ENCODE measurements at regions not wholly inside any gene's neighbourhood (a gene's known extent, or its start where the extent isn't known, plus 50 kb on each side); places are given as distances from the start of the nearest gene placed in this dataset.

DNA sequence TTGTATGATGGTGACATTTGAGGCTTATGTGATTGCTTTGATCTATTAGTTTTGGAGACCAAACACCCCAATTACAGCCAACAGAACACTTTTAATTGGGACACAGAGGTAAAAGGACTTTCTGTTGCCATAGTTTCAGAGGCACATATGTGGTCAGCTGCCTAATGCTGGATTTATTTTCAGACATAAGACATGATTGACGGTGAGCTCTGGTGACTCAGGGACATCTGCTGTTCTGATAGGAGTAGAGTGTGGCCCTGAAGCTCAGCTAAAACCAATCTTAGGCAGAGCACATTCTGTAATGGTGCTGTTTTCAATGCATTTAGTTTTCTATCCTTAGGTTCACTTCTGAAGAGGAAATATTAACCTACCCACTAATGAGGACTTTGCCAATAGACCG is 247.1 kb downstream of the UTP18 start:
- TF ChIP-seq CTCF (IDR thresholded peaks at IDR 0.05), result no peak
- Histone ChIP-seq H3K36me3 (ENCODE audit: control insufficient read depth, insufficient read depth, low read length) (no peaks in the 10 kb centered on the region), H3K27me3 (ENCODE audit: control insufficient read depth, insufficient read depth, low read length) (peaks cover 2% of the 10 kb centered on the region), H3K27ac (ENCODE audit: low read length) (no peak overlapping the region), H3K9me3 (ENCODE audit: control insufficient read depth, insufficient read depth, low read length) (no peaks in the 10 kb centered on the region), H3K4me1 (ENCODE audit: control insufficient read depth, insufficient read depth, low read length) (no peaks in the 10 kb centered on the region), H3K4me3 (ENCODE audit: low read length) (no peak overlapping the region)
- no peak overlapping the region for H3K27ac Mint-ChIP-seq
- intact Hi-C loops (cut with micrococcal nuclease), result no loop called here
- no peak overlapping the region for H3K4me3 Mint-ChIP-seq
- H3K4me1 Mint-ChIP-seq, result no peaks in the 10 kb centered on the region
- no peaks in the 10 kb centered on the region for H3K36me3 Mint-ChIP-seq
- peaks cover 11 to 52% of the 10 kb centered on the region in 2 donors for H3K27me3 Mint-ChIP-seq (ENCODE audit: low read depth in 2 of 2)
- H3K9me3 Mint-ChIP-seq, result no peaks in the 10 kb centered on the region
- ATAC-seq (no peak), DNase-seq (no peak)
- WGBS (ENCODE audit: insufficient coverage), result 93% methylated on average over 2 of the region's 2 CpGs

DNA sequence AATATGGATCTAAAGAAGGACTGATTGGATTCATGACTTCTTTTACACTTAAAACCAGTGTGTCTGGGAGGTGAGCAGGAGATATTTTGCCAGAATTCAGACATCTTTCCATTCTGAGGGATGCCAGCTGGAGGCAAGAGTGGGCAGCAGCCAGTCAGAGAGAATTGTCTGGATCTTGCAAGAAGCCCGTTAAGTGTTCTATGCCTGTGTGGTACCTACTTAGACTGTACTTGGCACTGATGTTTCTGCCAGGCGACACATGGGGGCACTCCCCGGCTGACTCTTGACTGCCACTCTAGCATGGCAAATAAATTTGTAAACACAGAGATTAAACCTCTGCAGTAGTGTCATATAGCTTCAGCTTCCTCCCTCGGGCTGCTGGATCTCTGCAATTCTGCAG is 247.7 kb downstream of the UTP18 start:
- Mint-ChIP-seq H3K27me3 (ENCODE audit: low read depth in 2 of 2) (peaks cover 10 to 49% of the 10 kb centered on the region in 2 donors), H3K36me3 (no peaks in the 10 kb centered on the region), H3K9me3 (no peaks in the 10 kb centered on the region), H3K4me1 (no peaks in the 10 kb centered on the region), H3K27ac (no peak overlapping the region), H3K4me3 (no peak overlapping the region)
- 94% methylated on average over 4 of the region's 4 CpGs for WGBS (ENCODE audit: insufficient coverage)
- H3K27ac ChIP-seq (ENCODE audit: low read length), result no peak overlapping the region
- H3K4me3 ChIP-seq (ENCODE audit: low read length), result no peak overlapping the region
- peaks cover 2% of the 10 kb centered on the region for H3K27me3 ChIP-seq (ENCODE audit: control insufficient read depth, insufficient read depth, low read length)
- no peaks in the 10 kb centered on the region for H3K9me3 ChIP-seq (ENCODE audit: control insufficient read depth, insufficient read depth, low read length)
- no peaks in the 10 kb centered on the region for H3K36me3 ChIP-seq (ENCODE audit: control insufficient read depth, insufficient read depth, low read length)
- no peaks in the 10 kb centered on the region for H3K4me1 ChIP-seq (ENCODE audit: control insufficient read depth, insufficient read depth, low read length)
- ATAC-seq (no peak), DNase-seq (no peak)
- intact Hi-C loops (cut with micrococcal nuclease), result no loop called here
- TF ChIP-seq CTCF (IDR thresholded peaks at IDR 0.05), result no peak

DNA sequence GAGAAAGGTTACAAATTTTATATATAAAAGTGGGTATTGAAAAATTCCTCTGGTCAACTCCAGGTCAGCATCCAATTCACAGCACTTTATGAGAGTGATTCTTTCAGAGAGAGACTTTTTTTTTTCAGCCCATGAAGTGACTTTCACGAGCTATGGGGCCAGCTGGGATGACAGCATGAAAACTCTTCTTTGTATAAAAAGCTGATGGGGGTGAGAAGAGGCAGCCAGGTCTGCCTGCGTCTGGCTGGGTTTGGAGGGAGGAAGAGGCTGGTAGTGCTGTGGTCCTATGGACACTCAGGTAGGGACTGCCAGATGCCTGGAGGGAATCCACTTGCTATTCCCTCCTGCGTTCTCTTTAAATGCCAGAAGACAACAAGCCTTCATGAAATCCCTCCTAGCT is 250.6 kb downstream of the UTP18 start:
- H3K4me3 Mint-ChIP-seq, result no peak overlapping the region
- no peak overlapping the region for H3K27ac Mint-ChIP-seq
- ATAC-seq (no peak), DNase-seq (no peak)
- no peak overlapping the region for H3K27ac ChIP-seq (ENCODE audit: low read length)
- H3K4me1 Mint-ChIP-seq, result no peaks in the 10 kb centered on the region
- no peak for TF ChIP-seq CTCF (IDR thresholded peaks at IDR 0.05)
- no peaks in the 10 kb centered on the region for H3K9me3 ChIP-seq (ENCODE audit: control insufficient read depth, insufficient read depth, low read length)
- H3K36me3 Mint-ChIP-seq, result no peaks in the 10 kb centered on the region
- no peak overlapping the region for H3K4me3 ChIP-seq (ENCODE audit: low read length)
- H3K27me3 ChIP-seq (ENCODE audit: control insufficient read depth, insufficient read depth, low read length), result no peaks in the 10 kb centered on the region
- peaks cover 0 to 22% of the 10 kb centered on the region in 2 donors for H3K27me3 Mint-ChIP-seq (ENCODE audit: low read depth in 2 of 2)
- no peaks in the 10 kb centered on the region for H3K9me3 Mint-ChIP-seq
- 82% methylated on average over 3 of the region's 3 CpGs for WGBS (ENCODE audit: insufficient coverage)
- no peaks in the 10 kb centered on the region for H3K4me1 ChIP-seq (ENCODE audit: control insufficient read depth, insufficient read depth, low read length)
- H3K36me3 ChIP-seq (ENCODE audit: control insufficient read depth, insufficient read depth, low read length), result no peaks in the 10 kb centered on the region
- intact Hi-C loops (cut with micrococcal nuclease), result no loop called here

GRCh38 chr17:51512220-51512907 is 252.0 kb downstream of the UTP18 start:
- no peaks in the 10 kb centered on the region for H3K4me1 Mint-ChIP-seq
- H3K27ac Mint-ChIP-seq, result no peak overlapping the region
- ATAC-seq (no peak), DNase-seq (no peak)
- WGBS (ENCODE audit: insufficient coverage), result 81% methylated on average over 5 of the region's 5 CpGs
- H3K9me3 Mint-ChIP-seq, result no peaks in the 10 kb centered on the region
- Histone ChIP-seq H3K27me3 (ENCODE audit: control insufficient read depth, insufficient read depth, low read length) (no peaks in the 10 kb centered on the region), H3K27ac (ENCODE audit: low read length) (no peak overlapping the region), H3K36me3 (ENCODE audit: control insufficient read depth, insufficient read depth, low read length) (no peaks in the 10 kb centered on the region), H3K9me3 (ENCODE audit: control insufficient read depth, insufficient read depth, low read length) (no peaks in the 10 kb centered on the region), H3K4me3 (ENCODE audit: low read length) (no peak overlapping the region), H3K4me1 (ENCODE audit: control insufficient read depth, insufficient read depth, low read length) (no peaks in the 10 kb centered on the region)
- intact Hi-C loops (cut with micrococcal nuclease), result no loop called here
- peaks cover 2 to 13% of the 10 kb centered on the region in 2 donors for H3K27me3 Mint-ChIP-seq (ENCODE audit: low read depth in 2 of 2)
- H3K36me3 Mint-ChIP-seq, result no peaks in the 10 kb centered on the region
- TF ChIP-seq CTCF (IDR thresholded peaks at IDR 0.05), result no peak
- H3K4me3 Mint-ChIP-seq, result no peak overlapping the region

Data from natural killer cell (primary cell).